ENCODE measurements at regions not wholly inside any gene's neighbourhood (a gene's known extent, or its start where the extent isn't known, plus 50 kb on each side); places are given as distances from the start of the nearest gene placed in this dataset.

DNA sequence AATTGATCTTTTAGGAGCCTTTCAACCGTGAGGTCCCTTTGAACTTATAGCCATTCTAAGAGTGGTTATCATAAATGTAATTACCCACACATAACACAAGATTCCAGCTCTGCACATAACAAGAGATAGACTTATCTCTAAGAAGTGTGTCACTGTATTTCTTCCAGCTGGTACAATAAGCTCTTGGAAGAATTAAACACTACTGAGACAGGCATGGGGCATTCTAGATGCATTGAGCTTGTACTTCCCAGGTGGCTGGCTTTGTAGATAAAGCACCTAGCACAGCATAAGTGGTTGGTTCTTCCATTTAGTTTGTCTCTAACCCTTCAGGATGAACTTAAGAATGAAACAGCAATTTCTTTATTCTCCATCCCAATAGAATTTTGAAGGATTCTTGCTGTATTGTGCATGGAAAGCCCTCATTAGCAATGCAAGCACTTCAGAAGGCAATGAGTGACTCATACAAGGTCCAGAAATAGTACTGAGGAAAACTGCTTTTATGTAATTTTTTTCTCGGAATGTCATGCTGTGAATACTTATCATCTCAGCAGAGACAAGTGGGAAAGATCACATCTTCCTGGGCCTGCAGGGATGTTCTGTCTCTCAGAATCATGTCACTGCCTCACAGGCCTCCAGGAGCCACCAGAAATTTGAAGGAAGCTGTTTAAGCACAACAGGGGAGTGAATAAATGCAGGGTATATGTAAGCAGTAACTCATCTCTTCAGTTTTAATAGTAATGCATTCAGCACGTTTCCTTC, 91.1 kb upstream of the CD180 start:
- Histone ChIP-seq H3K27me3 (ENCODE audit: control insufficient read depth in 2 of 2, insufficient read depth in 2 of 2, low read length in 2 of 2) (no peaks in the 10 kb centered on the region), H4K20me1 (replicated peaks; ENCODE audit: control insufficient read depth, extremely low read depth, insufficient read depth, low read length) (no peaks in the 10 kb centered on the region), H3K9ac (replicated peaks; ENCODE audit: extremely low read depth, insufficient read depth, low read length) (no peak overlapping the region), H3K9me1 (replicated peaks; ENCODE audit: control insufficient read depth, extremely low read depth, insufficient read depth, low read length) (no peaks in the 10 kb centered on the region), H3K4me1 (ENCODE audit: control insufficient read depth, extremely low read depth, insufficient read depth, low read length) (peaks cover 9% of the 10 kb centered on the region), H2AFZ (ENCODE audit: low read depth, low read length) (no peak overlapping the region), H3K4me3 (replicated peaks in 1 of 3; ENCODE audit: insufficient read depth in 1 of 3, low read depth in 1 of 3, low read length in 3 of 3) (no peak overlapping the region), H3K9me3 (replicated peaks; ENCODE audit: control insufficient read depth, insufficient read depth, low read length) (no peaks in the 10 kb centered on the region), H3K79me2 (ENCODE audit: control insufficient read depth, insufficient read depth, low read length) (no peaks in the 10 kb centered on the region), H3K4me2 (ENCODE audit: insufficient read depth, low read length) (no peak overlapping the region), H3K27ac (ENCODE audit: insufficient read depth, low read depth, low read length) (no peak overlapping the region), H3K36me3 (ENCODE audit: control insufficient read depth in 2 of 2, extremely low read depth in 1 of 2, insufficient read depth in 2 of 2, low read length in 2 of 2) (no peaks in the 10 kb centered on the region)
- DNase-seq (ENCODE audit: low read depth, low spot score) (no peak), FAIRE-seq (peak; percentile 42)
- no peak for TF ChIP-seq POLR2AphosphoS5 (IDR thresholded peaks at IDR 0.05; ENCODE audit: insufficient read depth, low read depth, low read length)
- TF ChIP-seq FOS (IDR thresholded peaks at IDR 0.05; ENCODE audit: borderline replicate concordance, insufficient read depth, low read length) = peak; percentile 57
- no TSS peak for BruUV-seq (replicated peaks)
- ChIA-PET CTCF (interaction anchor here (1.3 kb wide), 1 partner anchor 42 kb away, joined by 3 read pairs; no protein-coding TSS in a partner anchor), POLR2A (no interaction called here)
- intact Hi-C loops (cut with micrococcal nuclease) (no loop called here), dilution Hi-C loops (cut with MboI; ENCODE audit: extremely low pct_ligation_motif_present, low sequenced_read_pairs) (no loop called here)

DNA sequence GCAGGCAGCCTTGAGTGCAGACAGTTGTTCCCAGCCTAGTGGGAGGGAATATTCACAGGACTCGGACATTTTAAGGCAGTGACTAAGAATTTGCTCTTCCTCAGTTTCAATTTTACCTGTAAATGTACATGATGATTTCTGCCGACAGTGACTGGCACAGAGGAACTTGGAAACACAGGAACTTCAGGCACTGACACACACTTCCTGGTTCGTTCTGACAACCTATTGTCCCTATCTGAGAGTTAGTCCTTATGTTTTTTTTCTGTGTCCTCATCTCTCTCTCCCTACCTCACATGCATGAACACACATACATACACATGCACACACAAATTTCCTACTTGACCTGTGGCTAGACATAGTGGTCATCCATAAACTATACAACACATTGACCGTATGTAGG, 89.4 kb upstream of the CD180 start:
- Histone ChIP-seq H2AFZ (ENCODE audit: low read depth, low read length) (peak overlapping the region; percentile 77), H3K9me3 (replicated peaks; ENCODE audit: control insufficient read depth, insufficient read depth, low read length) (no peaks in the 10 kb centered on the region), H3K9me1 (replicated peaks; ENCODE audit: control insufficient read depth, extremely low read depth, insufficient read depth, low read length) (no peaks in the 10 kb centered on the region), H3K27me3 (ENCODE audit: control insufficient read depth in 2 of 2, insufficient read depth in 2 of 2, low read length in 2 of 2) (no peaks in the 10 kb centered on the region), H3K4me2 (ENCODE audit: insufficient read depth, low read length) (no peak overlapping the region), H3K27ac (ENCODE audit: insufficient read depth, low read depth, low read length) (no peak overlapping the region), H3K4me3 (replicated peaks in 1 of 3; ENCODE audit: insufficient read depth in 1 of 3, low read depth in 1 of 3, low read length in 3 of 3) (no peak overlapping the region), H3K36me3 (ENCODE audit: control insufficient read depth in 2 of 2, extremely low read depth in 1 of 2, insufficient read depth in 2 of 2, low read length in 2 of 2) (no peaks in the 10 kb centered on the region), H4K20me1 (replicated peaks; ENCODE audit: control insufficient read depth, extremely low read depth, insufficient read depth, low read length) (no peaks in the 10 kb centered on the region), H3K79me2 (ENCODE audit: control insufficient read depth, insufficient read depth, low read length) (no peaks in the 10 kb centered on the region), H3K9ac (replicated peaks; ENCODE audit: extremely low read depth, insufficient read depth, low read length) (no peak overlapping the region), H3K4me1 (ENCODE audit: control insufficient read depth, extremely low read depth, insufficient read depth, low read length) (peaks cover 9% of the 10 kb centered on the region)
- intact Hi-C loops (cut with micrococcal nuclease) (no loop called here), dilution Hi-C loops (cut with MboI; ENCODE audit: extremely low pct_ligation_motif_present, low sequenced_read_pairs) (no loop called here)
- DNase-seq (ENCODE audit: low read depth, low spot score) (no peak), FAIRE-seq (peak; percentile 94)
- CTCF ChIA-PET = no interaction called here
- TF ChIP-seq EZH2 (IDR thresholded peaks at IDR 0.05; ENCODE audit: borderline replicate concordance, low read depth, low read length, severe bottlenecking) (no peak), FOS (IDR thresholded peaks at IDR 0.05; ENCODE audit: borderline replicate concordance, insufficient read depth, low read length) (no peak)
- TF ChIP-seq, protein P1, sequence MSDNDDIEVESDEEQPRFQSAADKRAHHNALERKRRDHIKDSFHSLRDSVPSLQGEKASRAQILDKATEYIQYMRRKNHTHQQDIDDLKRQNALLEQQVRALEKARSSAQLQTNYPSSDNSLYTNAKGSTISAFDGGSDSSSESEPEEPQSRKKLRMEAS (IDR thresholded peaks at IDR 0.05; ENCODE audit: insufficient read depth, insufficient read length) = no peak
- POLR2A ChIA-PET = no interaction called here
- BruUV-seq (replicated peaks) = no TSS peak

All from endothelial cell of umbilical vein (primary cell).